AG10803 (cell line): ENCODE measurements at regions not wholly inside any gene's neighbourhood (a gene's known extent, or its start where the extent isn't known, plus 50 kb on each side); places are given as distances from the start of the nearest gene placed in this dataset.
"Not testable (repeated sequence)": the region's sequence is repeated elsewhere in the genome, so short reads cannot be mapped to it uniquely, and the experiment has no call there.

ENCODE experiments used
- DNase-seq: peaks from one replicate; pipeline ENCODE4 v3.0.0; 2010; ENCODE audit warnings: low read depth
- H3K4me3 ChIP-seq: 2 replicates; pipeline ENCODE4 v1.5.1; 2011; ENCODE audit warnings: mild to moderate bottlenecking, low read length, control low read depth
- TF ChIP-seq, protein P1 (sequence below): conservative IDR thresholded peaks from 2 replicates; pipeline ENCODE4 v1.5.1; 2011; ENCODE audit warnings: mild to moderate bottlenecking, low read length, control low read depth, inconsistent platforms

DNA sequence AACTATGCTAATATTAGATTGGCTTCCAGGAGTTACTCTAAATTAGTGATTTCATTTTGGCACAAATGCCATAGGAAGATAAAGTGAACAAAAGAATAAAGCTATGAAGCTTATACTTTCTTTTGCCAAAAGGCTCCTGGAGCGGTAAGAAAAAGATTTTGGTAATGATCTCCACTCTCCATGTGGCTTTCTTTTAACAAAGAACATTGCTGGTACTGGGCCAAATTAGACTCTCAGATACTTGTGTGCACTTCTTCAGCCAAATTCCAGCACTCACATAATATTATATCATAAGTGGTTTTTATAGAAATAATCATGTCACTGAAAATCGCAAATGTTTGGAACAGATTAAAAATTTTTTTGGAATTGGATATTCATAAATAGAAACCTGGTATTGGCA lies 142.4 kb upstream of the FGF13 start:
- peak; percentile 50 for DNase-seq
- no peak overlapping the region for H3K4me3 ChIP-seq
- TF ChIP-seq, protein P1, sequence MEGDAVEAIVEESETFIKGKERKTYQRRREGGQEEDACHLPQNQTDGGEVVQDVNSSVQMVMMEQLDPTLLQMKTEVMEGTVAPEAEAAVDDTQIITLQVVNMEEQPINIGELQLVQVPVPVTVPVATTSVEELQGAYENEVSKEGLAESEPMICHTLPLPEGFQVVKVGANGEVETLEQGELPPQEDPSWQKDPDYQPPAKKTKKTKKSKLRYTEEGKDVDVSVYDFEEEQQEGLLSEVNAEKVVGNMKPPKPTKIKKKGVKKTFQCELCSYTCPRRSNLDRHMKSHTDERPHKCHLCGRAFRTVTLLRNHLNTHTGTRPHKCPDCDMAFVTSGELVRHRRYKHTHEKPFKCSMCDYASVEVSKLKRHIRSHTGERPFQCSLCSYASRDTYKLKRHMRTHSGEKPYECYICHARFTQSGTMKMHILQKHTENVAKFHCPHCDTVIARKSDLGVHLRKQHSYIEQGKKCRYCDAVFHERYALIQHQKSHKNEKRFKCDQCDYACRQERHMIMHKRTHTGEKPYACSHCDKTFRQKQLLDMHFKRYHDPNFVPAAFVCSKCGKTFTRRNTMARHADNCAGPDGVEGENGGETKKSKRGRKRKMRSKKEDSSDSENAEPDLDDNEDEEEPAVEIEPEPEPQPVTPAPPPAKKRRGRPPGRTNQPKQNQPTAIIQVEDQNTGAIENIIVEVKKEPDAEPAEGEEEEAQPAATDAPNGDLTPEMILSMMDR = no peak

DNA sequence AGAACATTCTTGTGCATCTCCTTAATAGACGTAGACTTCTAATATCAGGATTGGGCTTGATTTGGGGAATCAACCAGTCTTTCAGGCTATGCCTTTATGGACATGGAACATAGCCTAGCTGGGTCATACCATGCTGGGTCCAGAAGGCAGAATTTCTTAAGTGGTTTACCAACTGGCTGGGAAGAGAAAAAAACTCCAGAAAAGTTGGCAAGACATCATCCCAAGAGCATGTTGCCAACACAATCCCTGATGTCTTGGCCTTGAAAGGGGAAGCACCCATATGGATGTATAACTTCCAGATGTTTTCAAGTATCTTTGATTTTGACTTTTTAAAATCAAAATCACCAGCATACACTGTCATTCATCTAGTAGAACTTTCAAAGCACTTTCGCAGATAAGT lies 138.0 kb upstream of the FGF13 start:
- peak; percentile 50 for DNase-seq
- TF ChIP-seq, protein P1 = no peak
- no peak overlapping the region for H3K4me3 ChIP-seq

DNA sequence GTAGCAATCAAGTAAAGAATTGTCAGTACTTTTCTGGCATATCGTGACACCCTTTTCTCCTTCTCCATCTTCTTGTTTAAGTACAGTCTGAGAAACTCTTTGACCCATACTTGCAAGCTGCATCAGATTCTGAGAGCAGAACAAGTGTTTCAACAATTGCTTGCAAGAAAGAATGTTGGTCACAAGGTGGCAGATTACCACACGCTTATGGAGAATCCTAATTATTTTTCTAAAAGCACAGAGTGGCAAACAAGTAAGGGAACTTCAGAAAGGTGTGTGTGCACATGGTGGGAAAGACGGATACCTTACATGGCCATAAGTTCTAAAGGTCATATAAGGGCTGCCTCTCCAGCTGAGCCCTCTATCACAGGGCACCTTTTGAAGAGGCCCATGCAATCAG lies 136.4 kb upstream of the FGF13 start:
- H3K4me3 ChIP-seq = no peak overlapping the region
- TF ChIP-seq, protein P1 = peak; percentile 50
- peak; percentile 51 for DNase-seq

DNA sequence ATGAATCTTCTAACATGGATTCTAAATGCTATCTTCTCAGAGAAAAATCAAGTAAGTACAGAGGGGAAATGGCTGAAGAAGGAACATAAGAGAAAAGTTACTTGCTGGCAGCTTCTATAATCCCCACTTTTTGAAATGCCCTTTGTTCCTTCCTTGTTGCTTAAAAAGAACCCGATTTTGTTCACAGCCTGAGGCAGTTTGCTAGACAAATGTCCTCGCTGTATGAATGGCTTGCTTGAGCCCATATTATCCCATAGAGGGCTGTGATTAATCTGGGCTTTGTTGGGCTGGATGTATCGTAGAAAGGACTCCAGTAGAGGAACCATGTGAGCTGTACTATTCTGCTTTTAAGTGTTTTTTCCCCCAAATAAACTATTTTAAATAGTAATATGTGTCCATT lies 134.3 kb upstream of the FGF13 start:
- TF ChIP-seq, protein P1 = no peak
- DNase-seq = no peak
- no peak overlapping the region for H3K4me3 ChIP-seq

DNA sequence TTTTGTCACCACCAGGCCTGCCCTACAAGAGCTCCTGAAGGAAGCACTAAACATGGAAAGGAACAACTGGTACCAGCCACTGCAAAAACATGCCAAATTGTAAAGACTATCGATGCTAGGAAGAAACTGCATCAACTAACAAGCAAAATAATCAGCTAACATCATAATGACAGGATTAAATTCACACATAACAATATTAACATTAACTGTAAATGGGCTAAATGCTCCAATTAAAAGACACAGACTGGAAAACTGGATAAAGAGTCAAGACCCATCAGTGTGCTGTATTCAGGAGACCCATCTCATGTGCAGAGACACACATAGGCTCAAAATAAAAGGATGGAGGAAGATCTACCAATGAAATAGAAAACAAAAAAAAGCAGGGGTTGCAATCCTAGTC lies 95.9 kb upstream of the FGF13 start:
- not testable (repeated sequence) for H3K4me3 ChIP-seq, DNase-seq

DNA sequence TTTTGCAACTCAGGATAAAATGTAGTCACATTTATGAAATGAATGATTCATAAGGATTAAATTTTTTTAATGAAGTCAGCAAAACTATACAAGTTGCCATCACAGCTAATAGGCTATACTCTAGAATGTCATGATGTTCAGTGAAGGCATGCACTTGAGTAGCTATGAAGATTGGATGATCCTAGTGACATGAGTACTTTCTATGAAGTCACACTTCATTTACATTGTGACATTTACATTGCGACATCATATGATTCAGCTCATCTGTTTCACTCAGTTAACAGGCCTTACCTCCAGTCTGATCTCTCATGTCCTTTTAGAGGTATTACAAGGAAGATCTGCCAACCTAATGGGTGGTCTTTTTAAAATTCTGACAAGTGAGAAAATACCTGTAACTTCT lies 82.7 kb upstream of the FGF13 start:
- TF ChIP-seq, protein P1 = no peak
- H3K4me3 ChIP-seq = no peak overlapping the region
- DNase-seq = no peak

DNA sequence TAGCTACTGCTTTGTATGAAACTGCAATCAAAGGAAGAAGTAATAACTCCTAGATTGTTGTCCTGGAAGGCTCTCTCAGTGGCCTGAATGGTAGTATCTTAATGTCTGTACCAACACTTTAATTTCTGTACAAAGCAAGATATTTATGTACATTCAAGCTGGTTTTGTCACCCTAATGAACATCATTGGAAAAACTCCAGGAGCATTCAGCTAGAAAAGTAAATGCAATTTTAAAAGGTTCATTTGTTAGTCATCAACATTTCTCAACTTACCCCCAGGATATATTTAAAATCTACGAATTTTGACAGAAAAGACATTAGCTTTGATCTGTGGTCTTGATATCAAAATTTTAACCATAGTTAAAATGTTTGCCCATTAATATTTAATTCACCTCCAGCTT lies 80.0 kb upstream of the FGF13 start:
- no peak overlapping the region for H3K4me3 ChIP-seq
- TF ChIP-seq, protein P1 = no peak
- peak; percentile 23 for DNase-seq

DNA sequence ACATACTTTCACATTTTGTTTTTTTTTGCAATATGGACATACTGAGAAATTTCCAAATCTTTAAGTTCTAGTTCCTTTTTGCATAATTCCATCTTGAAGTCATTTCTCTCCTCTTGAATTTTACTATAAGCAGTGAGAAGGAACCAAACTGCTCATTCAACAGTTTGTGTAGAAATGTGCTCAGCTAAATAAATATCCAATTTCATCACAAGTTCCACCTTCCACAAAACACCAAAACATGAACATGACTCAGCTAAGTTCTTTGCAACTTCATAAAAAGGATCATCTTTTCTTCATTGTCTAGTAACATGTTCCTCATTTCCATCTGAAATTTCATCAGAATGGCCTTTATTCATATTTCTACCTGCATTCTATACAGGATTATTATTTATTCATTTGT lies 77.3 kb upstream of the FGF13 start:
- DNase-seq = no peak
- H3K4me3 ChIP-seq = no peak overlapping the region
- TF ChIP-seq, protein P1 = no peak

DNA sequence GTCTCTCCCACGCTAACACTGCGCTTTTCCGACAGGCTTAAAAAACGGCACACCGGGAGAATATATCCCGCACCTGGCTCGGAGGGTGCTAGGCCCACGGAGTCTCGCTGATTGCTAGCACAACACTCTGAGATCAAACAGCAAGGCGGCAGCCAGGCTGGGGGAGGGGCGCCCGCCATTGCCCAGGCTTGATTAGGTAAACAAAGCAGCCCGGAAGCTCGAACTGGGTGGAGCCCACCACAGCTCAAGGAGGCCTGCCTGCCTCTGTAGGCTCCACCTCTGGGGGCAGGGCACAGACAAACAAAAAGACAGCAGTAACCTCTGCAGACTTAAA lies 67.0 kb upstream of the FGF13 start:
- not testable (repeated sequence) for H3K4me3 ChIP-seq, DNase-seq

DNA sequence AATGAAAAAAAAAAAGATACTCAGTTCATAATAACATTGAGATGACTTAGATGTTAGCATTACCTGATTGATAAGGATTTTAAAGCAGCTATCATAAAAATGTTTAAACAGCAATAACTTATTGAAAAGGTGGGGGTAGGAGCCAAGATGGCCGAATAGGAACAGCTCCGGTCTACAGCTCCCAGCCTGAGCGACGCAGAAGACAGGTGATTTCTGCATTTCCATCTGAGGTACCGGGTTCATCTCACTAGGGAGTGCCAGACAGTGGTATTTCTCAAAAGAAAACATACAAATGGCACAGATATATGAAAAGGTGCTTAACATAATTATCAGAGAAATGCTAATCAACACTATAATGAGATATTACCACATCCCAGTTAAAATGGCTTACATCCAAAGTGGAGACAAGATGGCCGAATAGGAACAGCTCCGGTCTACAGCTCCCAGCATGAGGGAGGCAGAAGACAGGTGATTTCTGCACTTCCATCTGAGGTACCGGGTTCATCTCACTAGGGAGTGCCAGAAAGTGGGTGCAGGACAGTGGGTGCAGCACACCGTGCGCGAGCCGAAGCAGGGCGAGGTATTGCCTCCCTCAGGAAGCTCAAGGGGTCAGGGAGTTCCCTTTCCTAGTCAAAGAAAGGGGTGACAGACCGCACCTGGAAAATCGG lies 66.5 kb upstream of the FGF13 start:
- not testable (repeated sequence) for DNase-seq, H3K4me3 ChIP-seq
